ENCODE measurements at regions not wholly inside any gene's neighbourhood (a gene's known extent, or its start where the extent isn't known, plus 50 kb on each side); places are given as distances from the start of the nearest gene placed in this dataset.

DNA sequence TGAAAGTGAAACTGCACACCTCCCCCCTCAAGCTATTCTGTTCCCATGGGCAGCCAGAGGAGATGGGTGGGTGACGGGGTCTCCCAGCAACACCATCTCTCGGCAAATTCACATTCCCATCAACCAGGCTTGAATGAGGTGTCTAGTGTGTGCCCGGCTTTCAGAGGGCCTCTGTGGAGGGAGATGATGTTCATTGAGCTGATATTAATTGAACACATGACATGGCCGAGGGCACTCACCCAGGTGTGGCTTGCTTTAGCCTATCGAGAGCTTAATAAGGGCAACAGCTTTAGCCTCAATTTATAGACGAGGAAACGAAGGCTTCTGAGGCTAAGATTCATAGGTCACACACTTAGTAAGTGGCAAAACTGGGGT lies 288.0 kb downstream of the UACA start:
- H3K27me3 Mint-ChIP-seq = peaks cover 39% of the 10 kb centered on the region
- intact Hi-C loops (cut with micrococcal nuclease) = loop anchor here (5.0 kb wide), 1 partner anchor 37 kb away; no protein-coding TSS in a partner anchor
- peaks cover 70% of the 10 kb centered on the region for H3K4me1 Mint-ChIP-seq (ENCODE audit: low read depth)
- peak overlapping the region; percentile 83 for H3K27ac Mint-ChIP-seq
- no peaks in the 10 kb centered on the region for H3K36me3 Mint-ChIP-seq (ENCODE audit: low read depth)
- no peak overlapping the region for H3K4me3 Mint-ChIP-seq
- H3K9me3 Mint-ChIP-seq = no peaks in the 10 kb centered on the region

DNA sequence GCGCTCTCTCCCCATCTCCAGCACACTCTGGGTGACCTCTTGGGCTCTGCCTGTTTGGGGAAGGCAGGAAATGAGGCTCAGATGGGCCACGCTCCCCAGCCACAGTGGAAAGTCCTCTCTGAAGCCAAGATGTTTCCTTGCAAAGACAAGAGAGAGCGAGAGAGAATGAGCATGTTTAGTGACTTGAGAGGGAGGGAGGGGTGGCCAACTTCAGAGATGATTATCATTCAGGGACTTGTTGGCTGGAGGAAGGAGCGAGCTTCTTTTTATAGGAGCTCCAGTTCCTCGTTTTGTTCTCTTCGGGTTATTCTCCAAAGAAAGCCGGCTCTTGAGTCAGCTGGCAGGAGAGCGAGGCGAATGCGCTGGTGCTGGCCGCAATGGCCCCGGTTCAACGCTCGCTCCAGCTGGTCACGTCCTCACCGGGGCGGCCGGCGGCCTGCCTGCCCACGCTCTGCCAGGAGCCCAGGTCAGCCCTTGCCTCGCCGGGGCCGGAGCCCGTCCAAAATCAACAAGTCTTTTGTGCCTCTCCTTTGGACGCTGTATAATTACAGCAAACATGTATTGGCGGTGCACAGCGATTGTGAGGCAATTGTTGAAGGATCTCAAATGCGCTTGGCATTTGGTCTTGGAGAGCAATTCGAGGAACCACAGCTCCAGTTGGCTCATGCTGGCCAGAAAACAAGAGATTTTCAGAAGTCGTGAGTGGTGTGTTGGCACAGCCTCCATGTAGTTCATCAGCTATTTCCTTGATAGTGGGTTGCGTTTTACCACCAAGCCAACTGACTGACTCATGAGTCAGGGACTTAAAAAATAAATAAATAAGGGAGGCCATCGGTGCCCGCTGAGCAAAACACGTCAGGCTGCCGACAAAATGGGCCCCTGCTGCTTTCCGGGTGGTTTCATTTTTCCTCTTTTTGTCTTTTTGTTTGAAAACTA lies 288.6 kb downstream of the UACA start:
- peaks cover 69% of the 10 kb centered on the region for H3K4me1 Mint-ChIP-seq (ENCODE audit: low read depth)
- H3K4me3 Mint-ChIP-seq = peak overlapping the region; percentile 50
- peak overlapping the region; percentile 83 for H3K27ac Mint-ChIP-seq
- H3K9me3 Mint-ChIP-seq = no peaks in the 10 kb centered on the region
- no peaks in the 10 kb centered on the region for H3K36me3 Mint-ChIP-seq (ENCODE audit: low read depth)
- H3K27me3 Mint-ChIP-seq = peaks cover 46% of the 10 kb centered on the region
- intact Hi-C loops (cut with micrococcal nuclease) = loop anchor here (5.0 kb wide), 1 partner anchor 38 kb away; no protein-coding TSS in a partner anchor

DNA sequence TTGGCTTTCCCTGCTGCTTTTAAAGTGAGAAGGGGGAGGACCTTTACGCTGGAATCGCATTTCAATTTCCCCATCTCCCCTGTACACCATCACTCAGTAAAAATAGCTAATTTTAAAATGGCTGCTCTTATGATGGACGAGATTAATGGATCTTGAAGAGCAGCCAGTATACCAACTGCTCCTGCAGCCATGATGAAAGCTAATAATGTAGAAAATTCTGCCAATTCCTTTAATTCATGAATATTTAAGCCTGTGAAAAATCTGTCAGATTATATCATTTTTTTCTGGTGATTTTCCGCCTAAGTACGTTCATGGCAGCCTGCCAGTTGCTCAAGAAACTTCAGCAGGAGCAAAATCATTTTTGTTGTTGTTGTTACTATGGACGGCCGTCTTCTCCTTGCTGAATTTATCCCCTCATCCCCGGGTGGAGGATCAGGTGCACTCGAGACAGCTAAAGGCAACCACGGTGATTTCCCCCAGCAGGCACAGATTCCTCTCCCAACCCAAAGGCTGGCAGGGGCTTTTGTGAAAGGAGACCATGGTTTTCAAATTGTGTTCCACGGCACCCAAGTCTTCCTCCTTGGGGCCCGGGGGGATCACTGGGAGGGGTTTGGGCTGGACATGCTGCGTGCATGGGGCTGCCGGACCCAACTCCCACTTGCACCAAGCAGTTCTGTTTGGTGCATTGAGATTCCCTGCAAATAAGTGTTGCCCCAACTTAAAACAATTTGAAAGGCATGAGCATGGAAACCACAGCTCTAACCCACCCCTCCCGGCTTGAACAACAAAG lies 289.6 kb downstream of the UACA start:
- intact Hi-C loops (cut with micrococcal nuclease) = no loop called here
- H3K36me3 Mint-ChIP-seq (ENCODE audit: low read depth) = no peaks in the 10 kb centered on the region
- no peaks in the 10 kb centered on the region for H3K9me3 Mint-ChIP-seq
- no peak overlapping the region for H3K4me3 Mint-ChIP-seq
- H3K27me3 Mint-ChIP-seq = peaks cover 56% of the 10 kb centered on the region
- peaks cover 67% of the 10 kb centered on the region for H3K4me1 Mint-ChIP-seq (ENCODE audit: low read depth)
- H3K27ac Mint-ChIP-seq = peak overlapping the region; percentile 83

DNA sequence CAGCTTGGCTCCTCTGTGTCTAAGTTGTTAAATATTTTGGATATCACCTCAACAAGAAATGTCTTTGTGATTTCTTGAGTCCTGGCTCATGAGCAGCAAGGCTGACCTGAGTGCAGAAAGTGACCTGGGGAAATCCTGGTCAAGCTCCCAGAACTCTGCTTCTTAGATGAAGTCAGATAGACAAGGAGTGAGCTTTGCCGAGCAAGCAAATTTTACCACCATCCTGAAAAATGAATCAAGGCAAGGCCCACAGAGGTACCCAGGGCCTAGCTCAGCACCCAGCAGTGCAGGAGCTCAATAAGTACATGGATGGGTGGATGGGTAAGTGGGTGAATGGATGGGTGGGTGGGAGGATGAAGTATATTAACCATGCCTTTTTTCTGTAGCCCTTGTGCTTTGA lies 291.8 kb downstream of the UACA start:
- H3K27me3 Mint-ChIP-seq = peaks cover 53% of the 10 kb centered on the region

DNA sequence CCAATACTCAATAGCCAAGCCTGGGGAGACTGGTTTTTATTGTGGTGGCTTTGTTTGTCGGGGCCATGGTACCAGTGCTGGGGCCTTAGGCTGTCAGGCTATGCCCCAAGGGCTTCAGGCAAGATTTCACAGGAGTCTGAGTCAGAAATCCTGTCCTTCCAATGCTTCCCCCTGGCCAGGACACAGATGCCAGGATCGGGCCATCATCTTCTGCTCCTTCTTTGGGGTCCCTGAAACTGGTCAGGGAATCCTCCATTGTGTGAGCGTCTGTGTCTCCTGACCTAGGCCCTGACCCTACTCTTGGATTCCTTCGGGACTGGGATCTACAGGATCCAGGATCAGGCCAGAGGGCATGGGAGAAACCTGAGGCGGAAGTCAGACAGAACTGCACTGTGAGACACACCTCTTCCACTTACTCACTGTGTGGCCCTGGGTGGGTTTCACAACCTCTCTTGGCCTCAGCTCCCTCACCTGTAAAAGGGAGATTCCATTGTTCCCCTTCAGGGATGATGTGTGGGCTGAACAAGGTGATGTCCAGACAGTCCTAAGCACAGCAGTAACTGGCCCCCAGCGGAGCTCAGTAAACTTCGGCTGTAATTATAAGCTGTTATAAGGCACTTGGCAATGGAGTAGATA lies 292.7 kb downstream of the UACA start:
- peaks cover 44% of the 10 kb centered on the region for H3K4me1 Mint-ChIP-seq (ENCODE audit: low read depth)
- no peak overlapping the region for H3K4me3 Mint-ChIP-seq
- no peak overlapping the region for H3K27ac Mint-ChIP-seq
- intact Hi-C loops (cut with micrococcal nuclease) = no loop called here
- peaks cover 52% of the 10 kb centered on the region for H3K27me3 Mint-ChIP-seq
- no peaks in the 10 kb centered on the region for H3K9me3 Mint-ChIP-seq
- H3K36me3 Mint-ChIP-seq (ENCODE audit: low read depth) = no peaks in the 10 kb centered on the region

More for the DNA sequence above, 291.8 kb downstream of the UACA start:
- Mint-ChIP-seq H3K4me3 (no peak overlapping the region), H3K9me3 (no peaks in the 10 kb centered on the region), H3K36me3 (ENCODE audit: low read depth) (no peaks in the 10 kb centered on the region), H3K4me1 (ENCODE audit: low read depth) (peaks cover 52% of the 10 kb centered on the region), H3K27ac (peak overlapping the region; percentile 23)
- intact Hi-C loops (cut with micrococcal nuclease) = no loop called here

DNA sequence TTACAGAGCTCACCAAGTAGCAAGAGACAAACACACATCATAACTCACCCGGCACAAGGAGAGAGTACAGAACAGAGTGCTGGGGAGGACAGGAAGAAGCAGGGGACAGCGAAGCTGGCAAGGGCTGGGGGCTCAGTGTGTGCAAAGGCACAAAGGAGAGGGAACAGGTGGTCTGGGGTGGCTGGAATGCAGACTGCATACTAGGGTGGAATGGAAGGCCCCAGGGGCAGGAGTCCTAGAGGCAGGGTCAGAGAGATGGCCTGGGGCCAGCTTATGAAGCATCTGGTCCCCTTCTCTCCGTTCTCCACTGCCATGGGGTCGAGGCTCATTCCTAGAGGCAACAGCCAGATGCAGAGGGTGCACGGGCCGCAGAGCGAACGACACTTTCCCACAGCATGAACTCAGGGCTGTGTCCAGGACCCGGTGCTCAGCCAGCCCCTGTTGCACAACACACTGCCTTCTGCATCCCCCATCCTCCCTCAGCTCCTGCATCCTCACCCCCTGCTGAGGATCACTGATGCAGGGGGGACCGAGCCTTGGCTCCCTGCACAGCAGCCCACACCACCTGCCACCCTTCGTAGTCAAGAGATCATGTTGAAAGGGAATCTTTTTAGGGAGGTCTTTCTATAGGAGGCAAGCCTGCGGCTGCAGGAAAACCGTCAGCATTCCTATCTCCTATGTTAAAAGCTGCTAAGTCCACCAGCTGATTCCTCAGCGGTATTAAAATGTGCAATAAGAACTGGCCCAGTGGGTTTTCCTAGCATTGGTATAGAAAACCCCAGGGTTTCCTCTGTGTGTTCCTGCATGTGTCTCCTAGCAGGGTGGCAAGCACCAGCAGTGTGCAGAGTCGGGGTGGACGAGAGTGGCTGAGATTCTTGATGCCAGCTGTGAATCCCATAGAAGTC lies 293.5 kb downstream of the UACA start:
- intact Hi-C loops (cut with micrococcal nuclease) = loop anchor here (5.0 to 10.0 kb wide), 4 partner anchors 205 to 948 kb away; no protein-coding TSS in a partner anchor
- Mint-ChIP-seq H3K4me1 (ENCODE audit: low read depth) (peaks cover 36% of the 10 kb centered on the region), H3K27ac (no peak overlapping the region), H3K27me3 (peaks cover 57% of the 10 kb centered on the region), H3K4me3 (no peak overlapping the region), H3K9me3 (no peaks in the 10 kb centered on the region), H3K36me3 (ENCODE audit: low read depth) (no peaks in the 10 kb centered on the region)

DNA sequence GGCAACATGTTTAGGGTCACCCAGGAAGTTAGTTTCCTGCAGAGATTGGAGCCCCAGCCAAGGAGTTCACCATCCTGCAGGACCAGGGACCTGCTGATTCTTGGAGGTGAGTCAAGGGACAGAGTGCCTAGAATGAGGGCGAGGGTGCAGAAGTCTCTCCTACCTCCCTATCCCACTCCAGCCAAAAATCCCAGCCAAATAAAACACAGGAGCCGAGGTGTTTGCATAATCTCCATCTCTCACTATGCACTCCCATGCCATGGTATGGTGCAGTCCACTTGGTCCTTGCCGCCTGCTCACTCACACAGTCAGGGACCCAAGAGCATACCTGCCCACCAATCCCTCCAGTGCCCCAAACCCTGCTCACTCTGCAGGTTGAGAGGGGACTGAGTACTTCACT lies 294.2 kb downstream of the UACA start:
- Mint-ChIP-seq H3K4me3 (no peak overlapping the region), H3K36me3 (ENCODE audit: low read depth) (no peaks in the 10 kb centered on the region), H3K27me3 (peaks cover 65% of the 10 kb centered on the region), H3K27ac (no peak overlapping the region), H3K9me3 (no peaks in the 10 kb centered on the region), H3K4me1 (ENCODE audit: low read depth) (peaks cover 34% of the 10 kb centered on the region)
- intact Hi-C loops (cut with micrococcal nuclease) = loop anchor here (5.0 to 10.0 kb wide), 4 partner anchors 204 to 947 kb away; no protein-coding TSS in a partner anchor

DNA sequence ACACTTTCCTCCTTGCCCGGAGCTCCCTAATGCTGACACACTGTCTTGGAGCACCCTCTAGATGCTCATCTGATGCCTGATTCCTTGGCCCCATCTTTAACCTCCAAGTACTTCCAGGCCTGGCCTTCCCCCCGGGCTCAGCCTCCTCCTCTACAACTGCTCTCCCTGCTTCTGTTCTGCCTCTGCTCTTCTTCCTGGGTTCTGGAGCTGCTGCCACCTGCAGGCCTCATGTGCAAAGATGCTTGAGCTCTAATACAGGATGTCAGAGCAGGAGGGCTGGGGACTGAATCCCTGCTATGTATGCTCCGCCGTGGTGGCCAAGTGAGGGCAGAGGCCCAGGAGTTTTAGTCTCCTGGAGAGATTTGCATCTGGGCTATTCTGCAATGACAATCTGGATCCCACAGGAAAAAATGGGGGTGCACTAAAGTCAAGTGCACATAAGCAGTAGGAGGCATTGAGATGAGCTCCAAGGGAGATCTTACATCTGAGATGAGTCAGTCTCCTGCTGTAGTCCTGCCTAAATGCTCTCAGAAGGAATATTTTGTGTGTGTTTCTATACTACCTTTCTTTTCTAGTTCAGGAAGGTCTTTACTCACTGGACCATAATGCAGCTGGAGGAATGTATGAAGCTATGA lies 296.3 kb downstream of the UACA start:
- no peak overlapping the region for H3K4me3 Mint-ChIP-seq
- H3K9me3 Mint-ChIP-seq = no peaks in the 10 kb centered on the region
- H3K4me1 Mint-ChIP-seq (ENCODE audit: low read depth) = peaks cover 43% of the 10 kb centered on the region
- no peaks in the 10 kb centered on the region for H3K36me3 Mint-ChIP-seq (ENCODE audit: low read depth)
- H3K27me3 Mint-ChIP-seq = peaks cover 53% of the 10 kb centered on the region
- peak overlapping the region; percentile 7 for H3K27ac Mint-ChIP-seq
- intact Hi-C loops (cut with micrococcal nuclease) = loop anchor here (5.0 to 10.0 kb wide), 4 partner anchors 202 to 945 kb away; no protein-coding TSS in a partner anchor

DNA sequence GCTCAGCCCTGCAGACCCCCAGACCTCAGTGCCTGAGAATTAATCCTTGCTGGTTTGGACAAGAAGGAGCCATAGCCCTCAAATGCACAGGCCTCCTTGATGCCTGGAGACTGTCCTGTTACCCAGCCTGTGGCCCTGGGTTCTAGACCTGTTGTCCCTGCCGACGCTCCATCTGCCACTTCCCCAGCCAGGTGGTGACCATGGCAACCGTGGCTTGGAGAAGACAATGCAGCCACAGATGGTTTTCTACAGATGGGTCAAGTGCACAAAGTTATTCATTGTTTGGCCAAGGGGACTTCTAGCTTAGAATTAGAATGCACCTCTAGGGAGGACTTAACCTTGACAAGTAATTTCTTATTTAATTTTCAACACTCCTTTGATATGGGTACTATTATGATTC lies 297.1 kb downstream of the UACA start:
- intact Hi-C loops (cut with micrococcal nuclease) = loop anchor here (5.0 to 10.0 kb wide), 4 partner anchors 202 to 944 kb away; no protein-coding TSS in a partner anchor
- Mint-ChIP-seq H3K36me3 (ENCODE audit: low read depth) (no peaks in the 10 kb centered on the region), H3K27ac (peak overlapping the region; percentile 7), H3K4me3 (no peak overlapping the region), H3K9me3 (no peaks in the 10 kb centered on the region), H3K4me1 (ENCODE audit: low read depth) (peaks cover 50% of the 10 kb centered on the region), H3K27me3 (peaks cover 51% of the 10 kb centered on the region)

DNA sequence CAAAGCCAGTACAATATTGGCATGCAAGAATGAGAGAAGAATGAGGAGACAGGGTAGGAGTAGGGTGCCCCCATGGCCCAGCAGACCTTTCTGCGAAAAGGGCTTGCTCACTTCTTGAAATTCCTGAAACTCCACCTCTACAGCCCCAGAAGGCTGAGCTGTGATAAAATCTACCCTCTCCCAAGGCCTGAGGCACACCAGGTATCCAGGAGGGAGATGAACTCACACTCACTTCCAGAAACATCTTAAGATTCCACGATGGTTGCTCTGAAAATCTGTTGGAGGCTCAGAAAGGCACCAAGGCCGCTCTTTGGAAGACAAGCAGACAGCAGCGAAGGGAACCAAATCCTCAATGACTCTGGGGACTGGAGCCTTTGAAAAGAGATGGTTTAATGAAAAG lies 297.5 kb downstream of the UACA start:
- no peak overlapping the region for H3K4me3 Mint-ChIP-seq
- no peaks in the 10 kb centered on the region for H3K36me3 Mint-ChIP-seq (ENCODE audit: low read depth)
- peaks cover 52% of the 10 kb centered on the region for H3K27me3 Mint-ChIP-seq
- intact Hi-C loops (cut with micrococcal nuclease) = loop anchor here (5.0 to 10.0 kb wide), 4 partner anchors 201 to 944 kb away; no protein-coding TSS in a partner anchor
- H3K9me3 Mint-ChIP-seq = no peaks in the 10 kb centered on the region
- H3K4me1 Mint-ChIP-seq (ENCODE audit: low read depth) = peaks cover 55% of the 10 kb centered on the region
- H3K27ac Mint-ChIP-seq = no peak overlapping the region

DNA sequence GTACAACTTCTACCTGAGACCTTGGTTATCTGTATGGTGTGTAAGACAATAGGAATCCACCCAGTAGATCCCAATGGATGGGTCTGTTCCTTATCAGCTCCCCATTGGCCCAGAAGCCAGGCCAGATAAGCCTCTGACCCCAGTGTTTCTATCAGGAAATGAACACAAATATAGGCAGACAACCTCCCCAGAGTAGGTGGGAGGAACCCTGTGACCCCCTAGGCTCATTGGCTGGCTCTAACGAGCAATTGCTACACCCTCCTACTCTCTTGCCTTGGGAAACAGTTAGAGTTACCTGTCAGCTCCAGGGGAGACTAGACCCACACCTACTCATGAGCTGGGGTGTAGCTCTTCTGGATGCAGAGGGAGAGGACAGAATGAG lies 299.9 kb downstream of the UACA start:
- H3K4me1 Mint-ChIP-seq (ENCODE audit: low read depth) = peaks cover 61% of the 10 kb centered on the region
- peaks cover 38% of the 10 kb centered on the region for H3K27me3 Mint-ChIP-seq

DNA sequence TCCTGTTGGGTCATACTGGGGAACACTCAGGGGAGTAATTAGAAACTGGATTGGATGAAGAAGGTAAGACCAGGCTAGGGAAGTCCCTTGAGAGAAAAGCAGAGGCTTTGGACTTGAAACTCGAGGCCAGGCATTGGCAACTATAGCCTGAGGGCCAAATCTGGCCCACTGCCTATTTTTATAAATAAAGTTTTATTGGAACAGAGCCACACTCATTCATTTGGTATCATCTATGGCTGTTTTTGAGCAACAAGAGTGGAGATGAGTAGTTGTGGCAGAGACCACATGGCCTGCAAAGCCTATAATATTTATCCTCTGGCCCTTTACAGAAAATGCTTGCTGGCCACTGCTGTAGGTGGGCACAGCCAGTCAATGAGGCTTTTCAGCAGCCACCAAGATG lies 301.4 kb downstream of the UACA start:
- Mint-ChIP-seq H3K4me3 (no peak overlapping the region), H3K9me3 (no peaks in the 10 kb centered on the region), H3K4me1 (ENCODE audit: low read depth) (peaks cover 58% of the 10 kb centered on the region), H3K36me3 (ENCODE audit: low read depth) (no peaks in the 10 kb centered on the region), H3K27me3 (peaks cover 34% of the 10 kb centered on the region), H3K27ac (peak overlapping the region; percentile 9)
- intact Hi-C loops (cut with micrococcal nuclease) = loop anchor here (2.0 to 10.0 kb wide), 6 partner anchors 17 to 985 kb away; no protein-coding TSS in a partner anchor

More for the DNA sequence above, 299.9 kb downstream of the UACA start:
- intact Hi-C loops (cut with micrococcal nuclease) = loop anchor here (2.0 to 10.0 kb wide), 6 partner anchors 15 to 986 kb away; no protein-coding TSS in a partner anchor
- H3K27ac Mint-ChIP-seq = peak overlapping the region; percentile 87
- H3K36me3 Mint-ChIP-seq (ENCODE audit: low read depth) = no peaks in the 10 kb centered on the region
- no peak overlapping the region for H3K4me3 Mint-ChIP-seq
- H3K9me3 Mint-ChIP-seq = no peaks in the 10 kb centered on the region

Data from dendritic cell treated with granulocyte-macrophage colony-stimulating factor and Interleukin-4, amounts not matched to agents 40 ng/mL and 50 ng/mL, for 4 days (primary cell).